Gastrocnemius medialis (tissue), 4 donors: ENCODE measurements at regions not wholly inside any gene's neighbourhood (a gene's known extent, or its start where the extent isn't known, plus 50 kb on each side); places are given as distances from the start of the nearest gene placed in this dataset.

ENCODE experiments used
- ATAC-seq, 2 donors: fragments of 150-250 bp; one replicate each; pipeline ENCODE4 v1.9.1; 2016
- DNase-seq, 2 donors: peaks; one replicate each; pipeline ENCODE4 v3.0.0-alpha.2; 2019
- H3K27ac ChIP-seq, 4 donors: fragments of 200-600 bp; sonication (generic); 1 replicate in 1 of 4; 2 replicates in 3 of 4; pipeline ENCODE4 v1.5.1; 2016 to 2018; ENCODE audit warnings: mild to moderate bottlenecking in 2 of 4, moderate library complexity in 1 of 4
- H3K27me3 ChIP-seq, 3 donors: fragments of 200-600 bp; sonication (generic) in 2 of 3; 1 replicate in 1 of 3; 2 replicates in 2 of 3; pipeline versions ENCODE4 v1.5.1 to v1.6.0; 2016 to 2019; ENCODE audit warnings: mild to moderate bottlenecking in 1 of 3, moderate library complexity in 1 of 3
- H3K36me3 ChIP-seq, 2 donors: fragments of 200-600 bp; sonication (generic) in 1 of 2; one replicate each; pipeline ENCODE4 v1.5.1; 2017 to 2018
- H3K4me1 ChIP-seq, 2 donors: fragments of 200-600 bp; sonication (generic) in 1 of 2; one replicate each; pipeline ENCODE4 v1.5.1; 2016 to 2017; ENCODE audit warnings: mild to moderate bottlenecking in 2 of 2
- H3K4me3 ChIP-seq, 4 donors: fragments of 200-600 bp; sonication (generic) in 3 of 4; 1 replicate in 1 of 4; 2 replicates in 3 of 4; pipeline ENCODE4 v1.5.1; 2016 to 2019; ENCODE audit warnings: mild to moderate bottlenecking in 2 of 4
- H3K9me3 ChIP-seq, 3 donors: fragments of 200-600 bp; sonication (generic) in 2 of 3; 1 replicate in 1 of 3; 2 replicates in 2 of 3; pipeline ENCODE4 v1.5.1; 2016 to 2019
- POLR2A ChIP-seq, 2 donors: fragments of 450-650 bp; IDR thresholded peaks; one replicate each; pipeline ENCODE4 v1.6.1; 2017; ENCODE audit warnings: antibody characterized with exemption in 2 of 2, mild to moderate bottlenecking in 2 of 2, moderate library complexity in 2 of 2
- in situ Hi-C, 4 donors: fragments of 200-750 bp; cut with MboI; loops; one replicate each; pipeline versions ENCODE4 v1.15.0 to v1.8.0; 2017; ENCODE audit warnings: low sequenced_read_pairs in 4 of 4
- intact Hi-C: fragments of 100-400 bp; cut with DNase I; formaldehyde crosslinking; loops from one replicate; pipeline ENCODE4 v1.15.1; 2023; ENCODE audit warnings: low total_unique reads
- TF ChIP-seq, protein P1 (sequence below), 5 experiments: fragments of 450-650 bp in 3 of 5; fragments of 200-600 bp in 2 of 5; sonication (generic) in 2 of 5; IDR thresholded peaks in 4 of 5; conservative IDR thresholded peaks in 1 of 5; 1 replicate in 4 of 5; 2 replicates in 1 of 5; pipeline ENCODE4 v1.5.1; 2016 to 2019; ENCODE audit warnings: antibody characterized with exemption in 5 of 5, mild to moderate bottlenecking in 3 of 5, moderate library complexity in 3 of 5

DNA sequence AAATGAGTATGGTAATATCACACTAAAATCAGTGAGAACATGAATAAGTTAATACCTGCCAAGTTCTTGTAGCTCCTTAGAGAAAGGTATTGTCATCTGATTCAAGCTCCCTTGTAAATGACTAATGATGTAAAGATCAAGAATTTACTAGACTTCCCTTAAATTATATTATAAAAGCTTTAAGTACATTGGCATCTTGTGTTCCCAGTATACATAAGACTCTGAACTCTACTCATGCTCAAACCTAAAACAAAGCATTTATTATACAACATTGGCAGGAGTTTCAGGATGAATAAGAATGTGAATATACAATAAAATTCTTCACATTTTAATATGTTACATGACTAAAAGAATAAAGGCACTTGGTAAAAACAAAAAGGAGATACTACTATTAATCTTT is 126.8 kb upstream of the UNC5C start:
- DNase-seq (no peak), ATAC-seq (no peak)
- Histone ChIP-seq H3K27ac (no peak overlapping the region), H3K36me3 (no peaks in the 10 kb centered on the region), H3K4me3 (no peak overlapping the region), H3K4me1 (no peaks in the 10 kb centered on the region), H3K27me3 (no peaks in the 10 kb centered on the region), H3K9me3 (no peaks in the 10 kb centered on the region)
- intact Hi-C loops (no loop called here), in situ Hi-C loops (no loop called here)
- TF ChIP-seq, protein P1, sequence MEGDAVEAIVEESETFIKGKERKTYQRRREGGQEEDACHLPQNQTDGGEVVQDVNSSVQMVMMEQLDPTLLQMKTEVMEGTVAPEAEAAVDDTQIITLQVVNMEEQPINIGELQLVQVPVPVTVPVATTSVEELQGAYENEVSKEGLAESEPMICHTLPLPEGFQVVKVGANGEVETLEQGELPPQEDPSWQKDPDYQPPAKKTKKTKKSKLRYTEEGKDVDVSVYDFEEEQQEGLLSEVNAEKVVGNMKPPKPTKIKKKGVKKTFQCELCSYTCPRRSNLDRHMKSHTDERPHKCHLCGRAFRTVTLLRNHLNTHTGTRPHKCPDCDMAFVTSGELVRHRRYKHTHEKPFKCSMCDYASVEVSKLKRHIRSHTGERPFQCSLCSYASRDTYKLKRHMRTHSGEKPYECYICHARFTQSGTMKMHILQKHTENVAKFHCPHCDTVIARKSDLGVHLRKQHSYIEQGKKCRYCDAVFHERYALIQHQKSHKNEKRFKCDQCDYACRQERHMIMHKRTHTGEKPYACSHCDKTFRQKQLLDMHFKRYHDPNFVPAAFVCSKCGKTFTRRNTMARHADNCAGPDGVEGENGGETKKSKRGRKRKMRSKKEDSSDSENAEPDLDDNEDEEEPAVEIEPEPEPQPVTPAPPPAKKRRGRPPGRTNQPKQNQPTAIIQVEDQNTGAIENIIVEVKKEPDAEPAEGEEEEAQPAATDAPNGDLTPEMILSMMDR (IDR thresholded peaks at IDR 0.05 in 4 of 5, conservative IDR thresholded peaks at IDR 0.05 in 1 of 5): no peak
- TF ChIP-seq POLR2A (IDR thresholded peaks at IDR 0.05): no peak

DNA sequence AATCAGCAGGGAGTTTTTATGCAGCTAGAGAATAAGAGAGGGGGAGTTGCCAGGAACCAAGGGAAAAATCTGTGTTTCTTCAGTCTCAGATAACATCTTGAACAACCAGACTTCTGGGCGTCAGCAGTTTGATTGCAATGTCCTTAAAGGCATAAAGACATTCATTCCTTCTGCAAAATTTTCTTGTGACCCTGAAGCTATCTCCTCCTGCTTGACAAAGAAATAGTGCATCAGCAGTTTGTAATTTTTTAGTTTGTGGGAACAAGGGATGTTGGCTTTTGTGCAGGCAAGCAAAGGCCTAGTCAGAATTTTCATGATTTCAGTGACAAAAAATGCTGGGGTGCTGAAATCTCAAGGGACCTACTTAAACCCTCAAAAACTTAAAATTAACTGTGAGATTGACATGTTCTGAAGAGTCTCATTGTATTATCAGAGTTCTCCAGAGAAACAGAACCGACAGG is 125.8 kb upstream of the UNC5C start:
- Histone ChIP-seq H3K4me3 (no peak overlapping the region), H3K27ac (no peak overlapping the region), H3K4me1 (no peaks in the 10 kb centered on the region), H3K9me3 (no peaks in the 10 kb centered on the region), H3K36me3 (no peaks in the 10 kb centered on the region), H3K27me3 (no peaks in the 10 kb centered on the region)
- ATAC-seq (no peak), DNase-seq (no peak)
- intact Hi-C loops (no loop called here), in situ Hi-C loops (no loop called here)
- no peak for TF ChIP-seq POLR2A (IDR thresholded peaks at IDR 0.05)
- TF ChIP-seq, protein P1 (IDR thresholded peaks at IDR 0.05 in 4 of 5, conservative IDR thresholded peaks at IDR 0.05 in 1 of 5): no peak

DNA sequence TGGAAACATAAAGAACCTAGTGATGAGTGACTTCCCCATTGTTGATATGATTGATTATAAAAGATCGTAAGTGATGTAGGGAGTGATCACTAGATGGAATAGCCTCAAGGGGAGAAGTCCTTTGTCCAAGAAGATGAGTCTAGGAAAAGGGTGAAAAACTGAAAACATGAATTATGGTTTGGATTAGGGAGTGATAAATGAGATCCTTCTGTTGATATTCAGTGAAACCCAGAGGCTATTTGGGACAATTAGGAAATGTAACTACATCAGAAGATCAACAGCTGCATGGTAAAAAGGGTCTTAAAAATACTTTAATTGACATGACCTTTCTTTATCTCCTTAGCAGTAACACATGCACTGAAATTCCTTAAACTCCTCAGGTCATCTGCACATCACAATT is 124.0 kb upstream of the UNC5C start:
- TF ChIP-seq POLR2A (IDR thresholded peaks at IDR 0.05): no peak
- TF ChIP-seq, protein P1 (IDR thresholded peaks at IDR 0.05 in 4 of 5, conservative IDR thresholded peaks at IDR 0.05 in 1 of 5): no peak
- Histone ChIP-seq H3K4me3 (no peak overlapping the region), H3K4me1 (no peaks in the 10 kb centered on the region), H3K27ac (no peak overlapping the region), H3K9me3 (no peaks in the 10 kb centered on the region), H3K27me3 (no peaks in the 10 kb centered on the region), H3K36me3 (no peaks in the 10 kb centered on the region)
- ATAC-seq: no peak
- intact Hi-C loops (no loop called here), in situ Hi-C loops (no loop called here)
- no peak for DNase-seq

DNA sequence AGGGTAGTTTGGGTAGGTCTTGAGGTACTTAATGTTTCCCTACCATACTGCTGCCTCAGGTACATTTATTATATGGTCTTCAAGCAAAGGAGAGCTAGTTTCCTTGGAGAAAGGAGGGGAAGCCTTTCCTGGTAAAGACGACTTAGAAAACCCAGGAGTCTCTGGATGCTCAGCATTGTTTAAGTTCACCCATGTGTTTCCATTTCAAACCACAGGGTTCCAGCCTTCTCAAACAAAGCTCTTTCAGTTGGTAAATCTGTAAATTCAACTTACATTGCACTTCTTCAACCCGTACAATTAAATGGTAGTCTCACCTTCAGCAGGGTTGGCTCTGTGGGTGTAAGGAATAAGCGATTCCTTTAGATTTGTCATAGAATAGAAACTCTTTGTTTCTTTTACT is 111.9 kb upstream of the UNC5C start:
- intact Hi-C loops: no loop called here

DNA sequence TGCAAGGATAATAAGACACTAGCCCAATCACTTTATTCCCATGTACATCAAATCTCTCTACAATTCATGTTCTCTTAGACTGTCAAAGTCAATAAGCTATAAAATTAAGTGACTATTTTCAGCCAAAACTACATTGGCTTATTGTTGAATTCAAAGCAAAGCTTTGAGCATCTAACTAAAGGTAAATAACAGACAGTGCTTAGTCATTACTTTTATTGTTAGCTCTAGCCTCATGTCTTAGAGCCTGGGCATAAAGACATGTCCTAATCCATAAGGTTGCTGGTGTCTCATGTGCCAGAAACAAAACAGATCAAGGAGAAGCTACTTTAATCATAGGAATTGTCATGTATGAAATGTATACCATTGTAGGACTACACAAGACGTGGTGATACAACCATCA is 103.1 kb upstream of the UNC5C start:
- H3K27ac ChIP-seq: no peak overlapping the region
- no peak overlapping the region for H3K4me3 ChIP-seq
- TF ChIP-seq, protein P1 (IDR thresholded peaks at IDR 0.05 in 4 of 5, conservative IDR thresholded peaks at IDR 0.05 in 1 of 5): no peak
- no peak for TF ChIP-seq POLR2A (IDR thresholded peaks at IDR 0.05)
- H3K9me3 ChIP-seq: no peaks in the 10 kb centered on the region
- no peaks in the 10 kb centered on the region for H3K36me3 ChIP-seq
- in situ Hi-C loops (no loop called here), intact Hi-C loops (no loop called here)
- DNase-seq: no peak
- H3K4me1 ChIP-seq: no peaks in the 10 kb centered on the region
- no peaks in the 10 kb centered on the region for H3K27me3 ChIP-seq
- ATAC-seq: no peak

More for the DNA sequence above, 111.9 kb upstream of the UNC5C start:
- Histone ChIP-seq H3K9me3 (no peaks in the 10 kb centered on the region), H3K4me3 (no peak overlapping the region), H3K27me3 (no peaks in the 10 kb centered on the region), H3K4me1 (no peaks in the 10 kb centered on the region), H3K36me3 (no peaks in the 10 kb centered on the region), H3K27ac (no peak overlapping the region)
- in situ Hi-C loops: no loop called here
- no peak for TF ChIP-seq POLR2A (IDR thresholded peaks at IDR 0.05)
- TF ChIP-seq, protein P1 (IDR thresholded peaks at IDR 0.05 in 4 of 5, conservative IDR thresholded peaks at IDR 0.05 in 1 of 5): no peak
- no peak for ATAC-seq
- no peak for DNase-seq
